H9 (cell line): ENCODE measurements at regions not wholly inside any gene's neighbourhood (a gene's known extent, or its start where the extent isn't known, plus 50 kb on each side); places are given as distances from the start of the nearest gene placed in this dataset.
"Not testable (repeated sequence)": the region's sequence is repeated elsewhere in the genome, so short reads cannot be mapped to it uniquely, and the experiment has no call there.

Source experiments
- DNase-seq: peaks from one replicate; pipeline ENCODE4 v3.0.0-alpha.2; 2017
- H2AFZ ChIP-seq: one replicate; pipeline ENCODE4 v1.6.1; 2013; ENCODE audit warnings: mild to moderate bottlenecking, low read length, control low read depth, moderate library complexity
- H2AK5ac ChIP-seq: 2 replicates; pipeline ENCODE4 v1.6.1; 2013; ENCODE audit warnings: low read length, control low read depth, mixed read lengths; ENCODE audit not compliant: insufficient read length
- H2BK120ac ChIP-seq: one replicate; pipeline ENCODE4 v1.6.1; 2013; ENCODE audit warnings: low read depth, mild to moderate bottlenecking, low read length, control low read depth, inconsistent platforms; ENCODE audit not compliant: poor library complexity, severe bottlenecking
- H2BK12ac ChIP-seq: 2 replicates; pipeline ENCODE4 v1.6.1; 2013; ENCODE audit warnings: low read length, control low read depth, mixed read lengths, low read depth; ENCODE audit not compliant: insufficient read length
- H2BK15ac ChIP-seq: 2 replicates; pipeline ENCODE4 v1.6.1; 2013; ENCODE audit warnings: low read depth, low read length, control low read depth
- H2BK20ac ChIP-seq: one replicate; pipeline ENCODE4 v1.6.1; 2013; ENCODE audit warnings: low read depth, mild to moderate bottlenecking, low read length, control low read depth, inconsistent platforms; ENCODE audit not compliant: poor library complexity, severe bottlenecking
- H2BK5ac ChIP-seq: 2 replicates; pipeline ENCODE4 v1.6.1; 2013; ENCODE audit warnings: low read length, control low read depth, mixed read lengths; ENCODE audit not compliant: insufficient read length
- H3K14ac ChIP-seq: 2 replicates; pipeline ENCODE4 v1.6.1; 2013; ENCODE audit warnings: low read length, control low read depth; ENCODE audit not compliant: insufficient read depth
- H3K18ac ChIP-seq: 2 replicates; pipeline ENCODE4 v1.6.1; 2013; ENCODE audit warnings: low read depth, mild to moderate bottlenecking, mixed read lengths, low read length, control low read depth; ENCODE audit not compliant: insufficient read length
- H3K23ac ChIP-seq: 2 replicates; pipeline ENCODE4 v1.6.1; 2013; ENCODE audit warnings: low read length, control low read depth, mixed read lengths, low read depth; ENCODE audit not compliant: insufficient read length
- H3K23me2 ChIP-seq: 2 replicates; pipeline ENCODE4 v1.6.1; 2013; ENCODE audit warnings: low read depth, mild to moderate bottlenecking, mixed read lengths, low read length, control low read depth; ENCODE audit not compliant: insufficient read length, poor library complexity, severe bottlenecking
- H3K27ac ChIP-seq: 2 replicates; pipeline ENCODE4 v1.5.1; 2013; ENCODE audit warnings: low read length, control low read depth, mixed read lengths, low read depth; ENCODE audit not compliant: insufficient read length
- H3K27me3 ChIP-seq: 2 replicates; pipeline ENCODE4 v1.6.1; 2013; ENCODE audit warnings: low read length, control low read depth, inconsistent platforms; ENCODE audit not compliant: insufficient read depth
- H3K4ac ChIP-seq: 2 replicates; pipeline ENCODE4 v1.6.1; 2013; ENCODE audit warnings: low read depth, mild to moderate bottlenecking, control low read depth, inconsistent platforms, low read length, moderate library complexity
- H3K4me1 ChIP-seq: 2 replicates; pipeline ENCODE4 v1.6.1; 2013; ENCODE audit warnings: low read length, control low read depth, inconsistent platforms; ENCODE audit not compliant: insufficient read depth
- H3K4me2 ChIP-seq: 2 replicates; pipeline ENCODE4 v1.6.1; 2013; ENCODE audit warnings: low read length, control low read depth, mixed read lengths; ENCODE audit not compliant: insufficient read length, insufficient read depth
- H3K56ac ChIP-seq: 2 replicates; pipeline ENCODE4 v1.6.1; 2013; ENCODE audit warnings: low read depth, mild to moderate bottlenecking, mixed read lengths, low read length, control low read depth; ENCODE audit not compliant: insufficient read length
- H3K79me1 ChIP-seq: 2 replicates; pipeline ENCODE4 v1.6.1; 2013; ENCODE audit warnings: low read depth, mild to moderate bottlenecking, moderate library complexity, low read length, control low read depth, inconsistent platforms; ENCODE audit not compliant: insufficient read depth, poor library complexity, severe bottlenecking
- H3K79me2 ChIP-seq: 2 replicates; pipeline ENCODE4 v1.6.1; 2013; ENCODE audit warnings: low read length, control low read depth, inconsistent platforms; ENCODE audit not compliant: insufficient read depth
- H3K9ac ChIP-seq: 2 replicates; pipeline ENCODE4 v1.6.1; 2013; ENCODE audit warnings: low read length, control low read depth, mixed read lengths; ENCODE audit not compliant: insufficient read length; ENCODE audit errors: extremely low read depth
- H3K9me3 ChIP-seq: one replicate; pipeline ENCODE4 v1.6.1; 2013; ENCODE audit warnings: low read depth, low read length, inconsistent platforms; ENCODE audit not compliant: control insufficient read depth
- H3T11ph ChIP-seq: one replicate; pipeline ENCODE4 v1.6.1; 2013; ENCODE audit warnings: mild to moderate bottlenecking, low read length, control low read depth, inconsistent platforms
- H4K20me1 ChIP-seq: one replicate; pipeline ENCODE4 v1.6.1; 2013; ENCODE audit not compliant: control insufficient read depth, insufficient read length, insufficient read depth
- H4K5ac ChIP-seq: 2 replicates; pipeline ENCODE4 v1.6.1; 2013; ENCODE audit warnings: low read depth, mild to moderate bottlenecking, mixed read lengths, low read length, control low read depth; ENCODE audit not compliant: insufficient read length
- H4K8ac ChIP-seq: replicated peaks from 2 replicates; pipeline ENCODE4 v1.6.1; 2013; ENCODE audit warnings: low read length, control low read depth, mixed read lengths, low read depth; ENCODE audit not compliant: insufficient read length
- H4K91ac ChIP-seq: 2 replicates; pipeline ENCODE4 v1.6.1; 2013; ENCODE audit warnings: low read depth, mild to moderate bottlenecking, moderate library complexity, mixed read lengths, low read length, control low read depth; ENCODE audit not compliant: insufficient read length
- H3K27ac Mint-ChIP-seq, 3 experiments: 2 replicates in 2 of 3; 3 replicates in 1 of 3; pipeline ENCODE4 v1.8.0; 2020 to 2021; ENCODE audit warnings: mixed read lengths in 3 of 3, mild to moderate bottlenecking in 1 of 3, moderate library complexity in 1 of 3
- H3K27me3 Mint-ChIP-seq: 2 replicates; pipeline ENCODE4 v1.8.0; 2021; ENCODE audit warnings: low read depth, mild to moderate bottlenecking, moderate library complexity, mixed read lengths
- H3K36me3 Mint-ChIP-seq, 3 experiments: 2 replicates in 2 of 3; 3 replicates in 1 of 3; pipeline ENCODE4 v1.8.0; 2020 to 2021; ENCODE audit warnings: low read depth in 3 of 3, mixed read lengths in 3 of 3; ENCODE audit not compliant: insufficient read depth in 1 of 3
- H3K4me1 Mint-ChIP-seq, 2 experiments: 2 replicates each; pipeline ENCODE4 v1.8.0; 2020; ENCODE audit warnings: mixed read lengths in 2 of 2
- H3K4me3 Mint-ChIP-seq, 2 experiments: 2 replicates in 1 of 2; 3 replicates in 1 of 2; pipeline ENCODE4 v1.8.0; 2020 to 2021; ENCODE audit warnings: mild to moderate bottlenecking in 2 of 2, mixed read lengths in 2 of 2, moderate library complexity in 1 of 2
- H3K9me3 Mint-ChIP-seq, 2 experiments: 2 replicates in 1 of 2; 3 replicates in 1 of 2; pipeline ENCODE4 v1.8.0; 2020; ENCODE audit warnings: mild to moderate bottlenecking in 2 of 2, mixed read lengths in 2 of 2, moderate library complexity in 1 of 2
- WGBS: extraction: QIAGEN DNeasy Blood & Tissue Kit; methylation state at CpG from one replicate; pipeline ENCODE4 v1.1.7; 2013; ENCODE audit warnings: missing lambda C conversion rate, low lambda C conversion rate, mixed read lengths; ENCODE audit not compliant: insufficient read length; ENCODE audit errors: extremely low coverage; 5-methylcytosine and 5-hydroxymethylcytosine counted together
- TF ChIP-seq, protein P1 (sequence below): fragments of 200-600 bp; sonication (generic); conservative IDR thresholded peaks from 3 replicates; pipeline ENCODE4 v1.8.0; 2021; ENCODE audit warnings: antibody characterized with exemption, mild to moderate bottlenecking

DNA sequence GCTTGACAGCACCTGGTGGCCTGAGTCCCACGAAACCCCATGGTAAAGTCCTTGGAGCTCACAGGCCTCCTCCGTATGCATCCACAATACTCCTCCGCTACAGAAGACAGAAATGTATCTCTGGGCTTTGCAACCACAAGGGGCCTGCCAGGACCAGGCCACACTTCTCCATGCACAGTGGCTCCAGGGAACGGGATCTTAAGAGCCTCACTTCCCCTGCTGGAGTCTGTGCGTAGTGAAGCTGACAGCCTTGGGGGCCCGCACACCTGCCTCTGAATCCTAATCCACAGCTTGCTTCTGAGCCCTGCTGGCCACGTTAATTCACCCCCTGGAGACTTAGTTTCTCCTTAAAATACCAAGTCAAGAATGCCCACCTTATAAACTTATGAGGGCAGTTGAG, 125.7 kb downstream of the COPRS start:
- Histone ChIP-seq H3T11ph (no peak overlapping the region), H4K20me1 (no peaks in the 10 kb centered on the region), H4K8ac (no peak overlapping the region), H3K4me2 (no peak overlapping the region), H3K18ac (no peak overlapping the region), H2BK15ac (no peak overlapping the region), H3K27me3 (no peaks in the 10 kb centered on the region; the same call in 1 of the 2 replicates), H2AK5ac (no peak overlapping the region), H3K56ac (no peak overlapping the region), H3K79me2 (no peaks in the 10 kb centered on the region), H3K4ac (no peak overlapping the region), H2BK120ac (no peak overlapping the region), H2BK12ac (no peak overlapping the region), H3K79me1 (no peaks in the 10 kb centered on the region), H2AFZ (no peak overlapping the region), H3K14ac (no peak overlapping the region), H3K23ac (no peak overlapping the region), H3K9me3 (no peaks in the 10 kb centered on the region), H3K9ac (no peak overlapping the region), H3K4me1 (no peaks in the 10 kb centered on the region), H2BK20ac (no peak overlapping the region), H4K5ac (no peak overlapping the region), H3K23me2 (no peaks in the 10 kb centered on the region), H4K91ac (no peak overlapping the region), H2BK5ac (no peak overlapping the region), H3K27ac (no peak overlapping the region)
- Mint-ChIP-seq H3K4me3 (no peak overlapping the region), H3K36me3 (no peaks in the 10 kb centered on the region), H3K27ac (no peak overlapping the region), H3K4me1 (peaks cover 0 to 6% of the 10 kb centered on the region in 2 experiments; a peak in 1 of 4 replicates), H3K9me3 (peaks cover 0 to 5% of the 10 kb centered on the region in 2 experiments; a peak in 3 of 5 replicates), H3K27me3 (peaks cover 5% of the 10 kb centered on the region)
- TF ChIP-seq, protein P1, sequence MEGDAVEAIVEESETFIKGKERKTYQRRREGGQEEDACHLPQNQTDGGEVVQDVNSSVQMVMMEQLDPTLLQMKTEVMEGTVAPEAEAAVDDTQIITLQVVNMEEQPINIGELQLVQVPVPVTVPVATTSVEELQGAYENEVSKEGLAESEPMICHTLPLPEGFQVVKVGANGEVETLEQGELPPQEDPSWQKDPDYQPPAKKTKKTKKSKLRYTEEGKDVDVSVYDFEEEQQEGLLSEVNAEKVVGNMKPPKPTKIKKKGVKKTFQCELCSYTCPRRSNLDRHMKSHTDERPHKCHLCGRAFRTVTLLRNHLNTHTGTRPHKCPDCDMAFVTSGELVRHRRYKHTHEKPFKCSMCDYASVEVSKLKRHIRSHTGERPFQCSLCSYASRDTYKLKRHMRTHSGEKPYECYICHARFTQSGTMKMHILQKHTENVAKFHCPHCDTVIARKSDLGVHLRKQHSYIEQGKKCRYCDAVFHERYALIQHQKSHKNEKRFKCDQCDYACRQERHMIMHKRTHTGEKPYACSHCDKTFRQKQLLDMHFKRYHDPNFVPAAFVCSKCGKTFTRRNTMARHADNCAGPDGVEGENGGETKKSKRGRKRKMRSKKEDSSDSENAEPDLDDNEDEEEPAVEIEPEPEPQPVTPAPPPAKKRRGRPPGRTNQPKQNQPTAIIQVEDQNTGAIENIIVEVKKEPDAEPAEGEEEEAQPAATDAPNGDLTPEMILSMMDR = peak; percentile 44
- no CpG with 5 or more reads among the region's 7 CpGs for WGBS
- peak; percentile 76 for DNase-seq

DNA sequence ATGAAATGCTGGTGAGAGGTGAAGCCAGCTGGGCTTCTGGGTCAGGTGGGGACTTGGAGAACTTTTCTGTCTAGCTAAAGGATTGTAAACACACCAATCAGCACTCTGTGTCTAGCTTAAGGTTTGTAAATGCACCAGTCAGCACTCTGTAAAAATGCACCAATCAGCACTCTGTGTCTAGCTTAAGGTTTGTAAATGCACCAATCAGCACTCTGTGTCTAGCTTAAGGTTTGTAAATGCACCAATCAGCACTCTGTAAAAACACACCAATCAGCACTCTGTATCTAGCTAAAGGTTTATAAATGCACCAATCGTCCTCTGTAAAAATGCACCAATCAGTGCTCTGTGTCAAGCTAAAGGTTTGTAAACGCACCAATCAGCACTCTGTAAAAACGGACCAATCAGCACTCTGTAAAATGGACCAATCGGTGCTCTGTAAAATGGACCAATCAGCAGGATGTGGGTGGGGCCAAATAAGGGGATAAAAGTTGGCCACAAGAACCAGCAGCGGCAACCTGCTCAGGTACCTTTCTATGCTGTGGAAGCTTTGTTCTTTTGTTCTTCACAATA, 127.4 kb downstream of the COPRS start:
- not testable (repeated sequence) for H3K79me1 ChIP-seq, H3K9me3 ChIP-seq, H3K9me3 Mint-ChIP-seq, H3K27me3 ChIP-seq, H4K5ac ChIP-seq, H3K56ac ChIP-seq, H3K79me2 ChIP-seq, H4K91ac ChIP-seq, H2AFZ ChIP-seq, H2BK12ac ChIP-seq, H2BK15ac ChIP-seq, H3K18ac ChIP-seq, H3K14ac ChIP-seq, H3T11ph ChIP-seq, H2BK20ac ChIP-seq, H3K27ac Mint-ChIP-seq, H4K8ac ChIP-seq, H3K23me2 ChIP-seq, H3K4me3 Mint-ChIP-seq, H3K36me3 Mint-ChIP-seq, H2BK120ac ChIP-seq, DNase-seq, H2BK5ac ChIP-seq, H3K4me1 ChIP-seq, H3K23ac ChIP-seq, H3K27ac ChIP-seq, H4K20me1 ChIP-seq, H3K27me3 Mint-ChIP-seq, H3K9ac ChIP-seq, H2AK5ac ChIP-seq, H3K4me2 ChIP-seq, H3K4ac ChIP-seq, H3K4me1 Mint-ChIP-seq
- WGBS = no CpG with 5 or more reads among the region's 5 CpGs
